GM21723 (cell line): ENCODE measurements at regions not wholly inside any gene's neighbourhood (a gene's known extent, or its start where the extent isn't known, plus 50 kb on each side); places are given as distances from the start of the nearest gene placed in this dataset.

Experiments used
- ATAC-seq: cut with Tn5 transposase; IDR thresholded peaks from one replicate; pipeline ENCODE4 v1.9.1; 2021; ENCODE audit warnings: mild to moderate bottlenecking, moderate library complexity; ENCODE audit not compliant: unreplicated experiment

GRCh38 chr6:163971841-163972838 is 557.6 kb downstream of the QKI start:
- ATAC-seq: no peak

- no peak for ATAC-seq
These were observed 556.5 kb downstream of the QKI start for GRCh38 chr6:163970846-163971564.

- ATAC-seq: no peak
These were observed 551.2 kb downstream of the QKI start for GRCh38 chr6:163965426-163966348.

DNA sequence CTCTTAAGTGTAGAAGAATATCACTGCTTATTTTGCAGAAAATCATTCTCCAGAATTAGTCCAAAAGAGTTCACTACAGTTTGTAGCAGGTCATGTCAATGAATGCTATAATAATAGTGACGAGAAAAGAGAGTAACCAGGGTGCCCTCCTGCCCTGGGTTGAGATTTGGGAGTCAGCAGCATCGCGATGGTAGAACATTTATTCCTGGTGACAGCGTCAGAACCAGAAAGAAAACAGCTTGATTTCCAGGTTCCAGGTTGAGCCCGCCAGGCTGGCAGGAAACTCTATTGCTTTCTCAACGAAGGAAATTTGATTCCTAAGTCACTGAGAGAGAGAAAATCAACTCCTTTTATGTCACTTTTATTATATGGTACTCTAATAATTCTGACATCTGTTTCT is 550.3 kb downstream of the QKI start:
- no peak for ATAC-seq

DNA sequence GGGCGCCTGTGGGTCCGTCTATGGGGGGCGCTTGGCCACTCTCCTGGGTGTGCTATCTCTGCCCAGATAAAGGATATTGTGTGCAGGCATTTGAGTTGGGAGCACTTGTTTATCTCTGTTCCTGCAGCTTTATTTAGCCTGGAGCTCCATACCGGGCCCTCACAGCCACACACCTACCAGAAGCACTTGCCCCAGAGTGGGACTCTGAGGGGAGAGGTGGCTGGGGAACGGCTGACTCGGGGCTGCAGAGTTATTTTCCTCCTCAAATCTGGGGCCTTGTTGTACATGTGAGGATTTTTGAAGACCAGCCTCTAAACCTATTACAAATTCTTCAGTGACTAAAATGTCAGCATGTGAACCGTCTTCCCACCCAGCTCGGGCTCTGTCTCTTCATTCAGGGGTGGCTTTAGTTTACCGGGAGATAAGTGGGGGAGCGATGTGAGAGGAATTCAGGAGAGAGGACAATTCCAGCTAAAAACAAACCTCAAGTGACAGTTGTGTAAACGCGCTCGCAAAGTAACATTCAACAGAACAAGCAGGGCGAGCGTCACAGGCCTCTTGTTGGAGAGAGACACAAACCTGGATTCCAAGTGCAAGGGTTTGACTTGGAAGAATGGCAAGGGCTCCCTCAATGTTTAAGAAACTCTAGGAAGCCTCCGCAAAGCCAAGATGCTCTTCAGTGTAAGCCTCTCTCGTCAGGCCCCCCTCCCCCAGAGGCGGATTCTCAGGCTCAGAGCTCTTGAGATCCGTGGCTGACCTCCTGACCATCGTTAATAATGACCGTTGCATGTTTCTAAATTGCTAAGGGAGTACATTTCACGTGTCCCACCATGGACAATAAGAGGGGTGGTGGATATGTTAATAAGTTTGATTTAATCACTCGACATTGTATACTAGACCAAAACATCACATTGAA is 548.9 kb downstream of the QKI start:
- ATAC-seq: no peak

DNA sequence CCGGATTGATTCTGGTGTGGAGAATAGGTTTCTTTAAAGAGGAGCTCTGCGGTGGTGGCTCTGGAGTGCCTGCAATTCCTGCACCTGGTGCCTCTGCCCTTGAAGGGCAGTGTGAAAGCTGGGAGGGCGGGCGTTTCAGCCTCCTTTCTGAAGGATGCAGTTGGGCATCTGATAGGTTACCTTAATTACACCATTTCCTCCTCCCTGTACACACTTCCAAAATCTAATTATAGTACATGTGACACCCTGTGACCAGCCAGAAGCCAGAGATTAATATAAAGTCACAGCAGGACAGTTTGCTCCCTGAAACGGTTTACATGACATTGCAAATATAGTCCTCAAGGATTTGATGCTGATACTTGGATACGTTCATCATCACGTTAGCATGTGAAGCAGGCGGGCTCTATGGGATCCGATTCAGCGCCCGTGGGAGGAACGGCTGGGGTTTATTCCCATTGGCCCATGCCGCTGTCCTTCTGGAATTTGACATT is 548.2 kb downstream of the QKI start:
- ATAC-seq: no peak

DNA sequence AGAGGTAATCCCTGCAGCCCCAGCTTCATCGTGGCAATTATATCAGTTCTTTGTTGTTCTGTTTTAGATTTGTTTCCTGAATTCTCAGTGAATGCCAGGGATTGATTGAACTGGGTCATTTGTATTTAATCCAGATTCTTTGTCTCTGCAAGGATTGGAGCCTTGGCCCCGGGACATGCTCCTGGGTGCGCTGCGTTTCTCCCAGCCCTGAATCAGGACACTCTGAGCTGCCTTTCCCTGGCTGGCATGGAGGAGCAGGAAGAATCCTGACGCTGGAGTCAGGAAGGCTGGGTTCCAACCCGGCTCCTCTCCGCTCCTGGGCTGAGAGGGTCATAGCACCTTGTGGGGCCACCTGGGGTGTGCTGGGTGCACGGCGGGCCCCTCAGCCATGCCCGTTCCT is 545.6 kb downstream of the QKI start:
- no peak for ATAC-seq

DNA sequence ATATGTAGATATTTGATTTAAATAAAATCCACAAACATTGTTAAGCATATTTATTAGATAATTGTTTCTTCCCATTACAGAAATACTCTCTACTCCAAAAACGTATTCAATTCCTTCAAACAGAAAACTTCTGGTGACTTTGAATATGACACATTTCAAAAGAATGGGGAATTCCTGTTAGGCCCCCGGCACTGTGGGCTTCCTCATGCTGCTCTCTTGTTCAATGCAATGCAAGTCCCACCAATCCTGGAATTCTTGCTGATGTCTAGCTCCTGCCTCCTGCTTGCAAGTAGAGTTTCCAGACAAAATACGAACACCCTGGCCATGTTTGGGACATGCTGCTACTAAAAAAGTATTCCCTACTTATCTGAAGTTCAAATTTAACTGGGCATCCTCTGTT is 544.1 kb downstream of the QKI start:
- ATAC-seq: no peak

- peak; percentile 97 for ATAC-seq
These were observed 542.3 kb downstream of the QKI start for GRCh38 chr6:163956571-163957407.

GRCh38 chr6:163955756-163956155 is 541.2 kb downstream of the QKI start:
- no peak for ATAC-seq

DNA sequence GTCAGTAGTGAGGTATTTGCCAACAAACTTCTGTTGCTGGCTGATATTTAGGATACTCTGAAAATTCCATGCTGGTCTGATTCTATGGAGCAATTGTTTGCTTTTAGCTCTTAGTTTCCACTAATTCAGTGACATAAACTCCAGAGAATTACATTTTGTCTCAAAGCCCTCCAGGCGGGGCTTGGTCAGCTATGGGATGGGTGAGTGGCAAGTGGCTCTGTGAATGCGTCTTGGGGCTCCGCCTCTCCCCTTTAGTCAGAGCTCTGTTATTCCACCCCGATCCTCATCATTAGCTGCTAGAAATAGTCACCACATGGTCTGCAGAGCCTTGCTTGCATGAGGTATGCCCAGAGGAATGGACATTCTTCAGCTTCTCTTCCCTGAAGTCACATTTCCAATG is 540.6 kb downstream of the QKI start:
- ATAC-seq: no peak

- ATAC-seq: no peak
These were observed 539.7 kb downstream of the QKI start for GRCh38 chr6:163954088-163954775.

DNA sequence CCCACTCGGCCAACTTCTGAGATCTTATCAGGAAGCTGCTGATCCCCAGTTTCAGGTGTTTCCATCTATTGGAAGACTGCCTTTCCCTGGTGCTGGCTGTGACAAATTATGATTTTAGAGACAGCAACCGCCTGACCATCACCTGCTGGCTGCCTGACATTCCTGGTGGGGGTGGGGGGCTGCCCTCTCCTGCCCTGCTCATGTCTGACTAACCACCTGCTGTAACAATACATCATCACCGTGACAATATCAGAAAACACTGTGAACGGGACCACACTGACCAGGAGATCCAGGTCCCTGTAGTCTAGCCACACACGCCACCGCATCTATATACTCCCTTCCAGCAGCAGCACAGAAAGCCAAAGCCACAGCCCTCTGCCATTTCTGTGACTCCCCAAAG is 537.5 kb downstream of the QKI start:
- no peak for ATAC-seq

DNA sequence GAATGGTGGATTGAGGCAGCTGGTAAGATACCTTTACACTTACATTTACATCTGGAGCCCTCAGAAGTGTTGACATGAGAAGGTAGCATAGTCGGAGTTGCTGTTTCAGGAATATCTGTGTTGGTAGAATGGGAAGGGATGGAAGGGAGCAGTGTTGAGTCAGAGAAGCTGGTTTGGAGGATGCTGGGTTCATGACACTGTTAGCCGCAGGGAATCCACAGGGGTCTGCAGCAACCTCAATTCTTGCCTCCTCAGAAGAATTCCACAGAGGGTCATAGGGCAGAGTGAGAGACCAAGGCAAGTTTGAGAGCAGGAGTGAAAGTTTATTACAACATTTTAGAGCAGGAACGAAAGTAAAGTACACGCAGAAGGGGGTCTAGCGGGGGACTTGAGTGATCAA is 536.8 kb downstream of the QKI start:
- no peak for ATAC-seq

GRCh38 chr6:163950159-163950558 is 535.6 kb downstream of the QKI start:
- no peak for ATAC-seq

DNA sequence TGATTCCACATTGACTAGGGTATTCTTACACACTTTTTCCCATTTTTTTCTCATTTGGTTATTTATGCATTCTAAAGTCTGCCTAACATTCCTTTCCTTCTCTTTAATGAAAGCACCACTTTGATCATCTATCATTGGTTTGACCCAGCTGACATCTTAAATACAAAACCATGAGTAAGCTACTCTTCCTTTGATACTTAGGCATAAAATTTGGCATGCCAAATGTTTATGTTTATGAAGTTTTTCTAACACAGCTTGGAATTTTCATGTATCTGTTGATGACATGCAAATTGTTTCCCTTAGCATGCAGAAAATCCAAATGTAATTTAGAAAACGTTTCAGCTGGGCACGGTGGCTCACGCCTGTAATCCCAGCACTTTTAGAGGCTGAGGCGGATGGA is 534.9 kb downstream of the QKI start:
- ATAC-seq: no peak

DNA sequence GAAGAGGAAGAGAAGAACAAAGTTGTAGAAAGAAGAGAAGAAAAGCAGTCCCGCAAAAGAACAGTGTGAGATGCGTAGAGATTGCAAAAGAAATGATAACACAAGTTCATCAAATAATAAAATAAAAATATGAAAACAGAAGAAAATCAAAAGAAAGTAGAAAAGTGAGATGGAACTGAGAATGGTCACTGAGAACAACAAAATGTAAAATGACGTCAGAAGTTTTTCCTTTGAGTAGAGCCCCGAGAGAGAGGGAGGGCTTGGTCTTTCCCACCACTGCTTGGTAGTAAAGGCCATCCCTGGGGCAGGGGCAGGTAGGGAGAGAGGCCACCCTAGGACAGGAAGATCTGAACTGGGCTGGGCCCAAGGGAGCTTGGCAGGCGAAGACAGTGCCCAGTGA is 533.7 kb downstream of the QKI start:
- ATAC-seq: no peak

DNA sequence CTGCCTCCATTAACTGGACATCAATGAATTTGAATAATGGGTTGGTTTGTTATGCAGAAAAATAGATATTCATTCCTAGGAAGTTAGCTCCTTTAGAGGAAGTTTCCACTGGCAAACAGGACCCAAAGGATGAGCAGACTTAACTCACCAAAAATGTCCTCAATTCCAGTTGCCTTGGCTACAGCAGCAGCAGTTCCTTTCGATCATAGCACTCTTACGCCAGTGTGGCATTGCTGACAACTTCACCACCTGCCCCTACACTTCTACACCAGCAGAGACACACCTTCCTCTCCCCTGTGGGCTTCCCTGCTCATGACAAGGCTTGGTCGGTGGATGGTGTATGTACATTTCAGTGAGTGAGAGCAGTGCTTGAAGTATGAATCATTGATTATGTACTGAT is 532.8 kb downstream of the QKI start:
- ATAC-seq: no peak
